ENCODE measurements at regions not wholly inside any gene's neighbourhood (a gene's known extent, or its start where the extent isn't known, plus 50 kb on each side); places are given as distances from the start of the nearest gene placed in this dataset.

GRCh38 chr1:181264821-181265220, 176.3 kb downstream of the IER5 start:
- H3K4me3 ChIP-seq (ENCODE audit: low read length in 3 of 3), result no peak overlapping the region
- H3K9ac ChIP-seq (ENCODE audit: low read depth in 1 of 3, low read length in 3 of 3), result no peak overlapping the region
- H3K9me3 ChIP-seq (ENCODE audit: control insufficient read depth in 3 of 3, low read length in 3 of 3), result no peaks in the 10 kb centered on the region
- H3K4me1 ChIP-seq (ENCODE audit: control insufficient read depth in 3 of 3, insufficient read depth in 3 of 3, low read length in 3 of 3), result no peaks in the 10 kb centered on the region
- H3K36me3 ChIP-seq (ENCODE audit: control insufficient read depth in 3 of 3, insufficient read depth in 3 of 3, low read length in 3 of 3), result no peaks in the 10 kb centered on the region
- H3K27me3 ChIP-seq (ENCODE audit: control insufficient read depth in 3 of 3, insufficient read depth in 3 of 3, low read length in 3 of 3), result peaks cover 0 to 9% (median 3%) of the 10 kb centered on the region in 3 donors
- no peak overlapping the region for H3K27ac ChIP-seq (ENCODE audit: low read depth, low read length)

- Histone ChIP-seq H3K4me1 (ENCODE audit: control insufficient read depth in 3 of 3, insufficient read depth in 3 of 3, low read length in 3 of 3) (no peaks in the 10 kb centered on the region), H3K27ac (ENCODE audit: low read depth, low read length) (no peak overlapping the region), H3K36me3 (ENCODE audit: control insufficient read depth in 3 of 3, insufficient read depth in 3 of 3, low read length in 3 of 3) (no peaks in the 10 kb centered on the region), H3K4me3 (ENCODE audit: low read length in 3 of 3) (no peak overlapping the region), H3K27me3 (ENCODE audit: control insufficient read depth in 3 of 3, insufficient read depth in 3 of 3, low read length in 3 of 3) (no peaks in the 10 kb centered on the region), H3K9ac (ENCODE audit: low read depth in 1 of 3, low read length in 3 of 3) (no peak overlapping the region), H3K9me3 (ENCODE audit: control insufficient read depth in 3 of 3, low read length in 3 of 3) (peaks cover 0 to 4% (median 2%) of the 10 kb centered on the region in 3 donors)
Measured at GRCh38 chr1:181284978-181285377, 196.5 kb downstream of the IER5 start.

- Histone ChIP-seq H3K4me3 (ENCODE audit: low read length in 3 of 3) (no peak overlapping the region), H3K27me3 (ENCODE audit: control insufficient read depth in 3 of 3, insufficient read depth in 3 of 3, low read length in 3 of 3) (peaks cover 0 to 4% (median 3%) of the 10 kb centered on the region in 3 donors), H3K27ac (ENCODE audit: low read depth, low read length) (no peak overlapping the region), H3K9ac (ENCODE audit: low read depth in 1 of 3, low read length in 3 of 3) (no peak overlapping the region), H3K4me1 (ENCODE audit: control insufficient read depth in 3 of 3, insufficient read depth in 3 of 3, low read length in 3 of 3) (no peaks in the 10 kb centered on the region), H3K9me3 (ENCODE audit: control insufficient read depth in 3 of 3, low read length in 3 of 3) (no peaks in the 10 kb centered on the region), H3K36me3 (ENCODE audit: control insufficient read depth in 3 of 3, insufficient read depth in 3 of 3, low read length in 3 of 3) (no peaks in the 10 kb centered on the region)
Measured at GRCh38 chr1:181295217-181295616, 188.1 kb upstream of the CACNA1E start.

- Histone ChIP-seq H3K36me3 (ENCODE audit: control insufficient read depth in 3 of 3, insufficient read depth in 3 of 3, low read length in 3 of 3) (no peaks in the 10 kb centered on the region), H3K9ac (ENCODE audit: low read depth in 1 of 3, low read length in 3 of 3) (no peak overlapping the region), H3K27ac (ENCODE audit: low read depth, low read length) (no peak overlapping the region), H3K9me3 (ENCODE audit: control insufficient read depth in 3 of 3, low read length in 3 of 3) (no peaks in the 10 kb centered on the region), H3K4me3 (ENCODE audit: low read length in 3 of 3) (no peak overlapping the region), H3K4me1 (ENCODE audit: control insufficient read depth in 3 of 3, insufficient read depth in 3 of 3, low read length in 3 of 3) (no peaks in the 10 kb centered on the region), H3K27me3 (ENCODE audit: control insufficient read depth in 3 of 3, insufficient read depth in 3 of 3, low read length in 3 of 3) (peaks cover 0 to 4% (median 2%) of the 10 kb centered on the region in 3 donors)
Measured at GRCh38 chr1:181296180-181296579, 187.1 kb upstream of the CACNA1E start.

GRCh38 chr1:181308098-181308497, 175.2 kb upstream of the CACNA1E start:
- H3K9me3 ChIP-seq (ENCODE audit: control insufficient read depth in 3 of 3, low read length in 3 of 3), result no peaks in the 10 kb centered on the region
- H3K27ac ChIP-seq (ENCODE audit: low read depth, low read length), result no peak overlapping the region
- peaks cover 8 to 11% (median 8%) of the 10 kb centered on the region in 3 donors for H3K27me3 ChIP-seq (ENCODE audit: control insufficient read depth in 3 of 3, insufficient read depth in 3 of 3, low read length in 3 of 3)
- H3K36me3 ChIP-seq (ENCODE audit: control insufficient read depth in 3 of 3, insufficient read depth in 3 of 3, low read length in 3 of 3), result no peaks in the 10 kb centered on the region
- no peak overlapping the region for H3K4me3 ChIP-seq (ENCODE audit: low read length in 3 of 3)
- no peak overlapping the region for H3K9ac ChIP-seq (ENCODE audit: low read depth in 1 of 3, low read length in 3 of 3)
- H3K4me1 ChIP-seq (ENCODE audit: control insufficient read depth in 3 of 3, insufficient read depth in 3 of 3, low read length in 3 of 3), result no peaks in the 10 kb centered on the region

DNA sequence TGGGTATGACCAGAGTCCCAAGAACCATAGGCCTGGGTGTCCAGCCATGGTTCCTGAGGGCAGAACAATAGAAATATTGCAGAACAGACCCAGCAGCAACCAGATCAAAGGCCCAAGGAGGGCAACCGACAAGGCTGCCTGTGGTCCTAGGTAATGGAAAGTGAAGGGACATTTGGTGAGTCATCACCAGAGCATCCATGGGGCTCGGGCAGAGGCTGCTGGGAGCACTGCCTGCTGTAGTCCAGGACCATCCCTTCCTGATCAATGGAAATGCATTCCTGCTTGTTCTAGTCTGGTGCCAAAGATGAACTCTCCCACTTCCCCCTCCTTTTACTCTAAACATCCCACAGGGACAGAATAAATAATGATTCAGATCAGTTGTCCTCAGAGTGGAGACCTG, 172.8 kb upstream of the CACNA1E start:
- no peak overlapping the region for H3K4me3 ChIP-seq (ENCODE audit: low read length in 3 of 3)
- H3K4me1 ChIP-seq (ENCODE audit: control insufficient read depth in 3 of 3, insufficient read depth in 3 of 3, low read length in 3 of 3), result no peaks in the 10 kb centered on the region
- no peak overlapping the region for H3K9ac ChIP-seq (ENCODE audit: low read depth in 1 of 3, low read length in 3 of 3)
- peaks cover 22 to 33% (median 27%) of the 10 kb centered on the region in 3 donors for H3K27me3 ChIP-seq (ENCODE audit: control insufficient read depth in 3 of 3, insufficient read depth in 3 of 3, low read length in 3 of 3)
- no peaks in the 10 kb centered on the region for H3K9me3 ChIP-seq (ENCODE audit: control insufficient read depth in 3 of 3, low read length in 3 of 3)
- H3K27ac ChIP-seq (ENCODE audit: low read depth, low read length), result no peak overlapping the region
- no peaks in the 10 kb centered on the region for H3K36me3 ChIP-seq (ENCODE audit: control insufficient read depth in 3 of 3, insufficient read depth in 3 of 3, low read length in 3 of 3)

DNA sequence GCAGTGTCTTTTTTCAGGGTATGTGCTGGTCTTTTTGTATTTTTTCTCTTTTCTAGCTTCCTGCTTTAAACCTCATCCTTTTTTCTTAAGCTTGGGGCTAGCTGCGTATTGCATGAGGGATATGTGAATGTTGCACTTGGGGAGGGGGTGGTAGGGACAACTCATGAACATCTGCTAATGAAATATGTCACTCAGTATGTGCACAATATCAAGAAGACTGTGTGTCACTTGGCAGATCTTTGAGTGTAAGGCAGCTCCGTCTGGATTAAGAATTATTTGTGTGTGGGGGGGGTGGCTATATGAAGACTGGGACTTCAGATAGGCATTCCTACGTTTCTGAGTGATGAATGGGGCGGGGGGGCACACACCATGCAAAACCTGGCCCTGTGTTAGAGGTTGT, 170.4 kb upstream of the CACNA1E start:
- H3K27me3 ChIP-seq (ENCODE audit: control insufficient read depth in 3 of 3, insufficient read depth in 3 of 3, low read length in 3 of 3), result peaks cover 41 to 54% (median 42%) of the 10 kb centered on the region in 3 donors

GRCh38 chr1:181313466-181313865, 169.9 kb upstream of the CACNA1E start:
- Histone ChIP-seq H3K27ac (ENCODE audit: low read depth, low read length) (no peak overlapping the region), H3K27me3 (ENCODE audit: control insufficient read depth in 3 of 3, insufficient read depth in 3 of 3, low read length in 3 of 3) (peaks cover 44 to 59% (median 47%) of the 10 kb centered on the region in 3 donors), H3K36me3 (ENCODE audit: control insufficient read depth in 3 of 3, insufficient read depth in 3 of 3, low read length in 3 of 3) (no peaks in the 10 kb centered on the region), H3K9me3 (ENCODE audit: control insufficient read depth in 3 of 3, low read length in 3 of 3) (no peaks in the 10 kb centered on the region), H3K4me3 (ENCODE audit: low read length in 3 of 3) (no peak overlapping the region), H3K4me1 (ENCODE audit: control insufficient read depth in 3 of 3, insufficient read depth in 3 of 3, low read length in 3 of 3) (peaks cover 0 to 6% (median 4%) of the 10 kb centered on the region in 3 donors), H3K9ac (ENCODE audit: low read depth in 1 of 3, low read length in 3 of 3) (no peak overlapping the region)

More for the DNA sequence above, 170.4 kb upstream of the CACNA1E start:
- Histone ChIP-seq H3K9me3 (ENCODE audit: control insufficient read depth in 3 of 3, low read length in 3 of 3) (no peaks in the 10 kb centered on the region), H3K9ac (ENCODE audit: low read depth in 1 of 3, low read length in 3 of 3) (no peak overlapping the region), H3K4me1 (ENCODE audit: control insufficient read depth in 3 of 3, insufficient read depth in 3 of 3, low read length in 3 of 3) (peaks cover 0 to 1% (median under 1%) of the 10 kb centered on the region in 3 donors), H3K27ac (ENCODE audit: low read depth, low read length) (no peak overlapping the region), H3K4me3 (ENCODE audit: low read length in 3 of 3) (no peak overlapping the region), H3K36me3 (ENCODE audit: control insufficient read depth in 3 of 3, insufficient read depth in 3 of 3, low read length in 3 of 3) (no peaks in the 10 kb centered on the region)

- Histone ChIP-seq H3K9ac (ENCODE audit: low read depth in 1 of 3, low read length in 3 of 3) (no peak overlapping the region), H3K4me3 (ENCODE audit: low read length in 3 of 3) (no peak overlapping the region), H3K9me3 (ENCODE audit: control insufficient read depth in 3 of 3, low read length in 3 of 3) (no peaks in the 10 kb centered on the region), H3K4me1 (ENCODE audit: control insufficient read depth in 3 of 3, insufficient read depth in 3 of 3, low read length in 3 of 3) (peaks cover 3 to 12% (median 4%) of the 10 kb centered on the region in 3 donors), H3K27ac (ENCODE audit: low read depth, low read length) (no peak overlapping the region), H3K27me3 (ENCODE audit: control insufficient read depth in 3 of 3, insufficient read depth in 3 of 3, low read length in 3 of 3) (peaks cover 50 to 65% (median 52%) of the 10 kb centered on the region in 3 donors), H3K36me3 (ENCODE audit: control insufficient read depth in 3 of 3, insufficient read depth in 3 of 3, low read length in 3 of 3) (no peaks in the 10 kb centered on the region)
Measured at GRCh38 chr1:181314010-181314409, 169.3 kb upstream of the CACNA1E start.

DNA sequence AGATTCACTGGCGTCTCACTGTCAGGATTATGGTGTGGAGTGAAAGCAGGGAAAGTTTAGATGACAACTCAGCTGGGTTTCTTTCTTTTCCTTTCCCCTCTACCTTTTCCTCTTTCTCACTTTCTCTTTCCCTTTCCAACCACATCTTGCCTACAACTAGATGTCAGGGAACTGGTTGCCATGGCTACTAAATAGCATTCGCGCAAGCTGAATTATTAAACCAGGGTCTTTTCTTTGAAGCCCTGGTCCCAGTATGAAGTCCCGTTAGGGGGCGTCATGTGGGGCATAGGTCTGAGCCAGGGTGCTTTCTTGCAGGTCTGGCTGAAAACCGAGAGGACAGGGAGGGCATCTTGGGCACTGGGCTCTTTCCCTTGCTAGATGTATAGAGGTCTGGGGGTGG, 168.4 kb upstream of the CACNA1E start:
- Histone ChIP-seq H3K36me3 (ENCODE audit: control insufficient read depth in 3 of 3, insufficient read depth in 3 of 3, low read length in 3 of 3) (no peaks in the 10 kb centered on the region), H3K4me1 (ENCODE audit: control insufficient read depth in 3 of 3, insufficient read depth in 3 of 3, low read length in 3 of 3) (peaks cover 3 to 15% (median 4%) of the 10 kb centered on the region in 3 donors), H3K9me3 (ENCODE audit: control insufficient read depth in 3 of 3, low read length in 3 of 3) (no peaks in the 10 kb centered on the region), H3K9ac (ENCODE audit: low read depth in 1 of 3, low read length in 3 of 3) (no peak overlapping the region), H3K27ac (ENCODE audit: low read depth, low read length) (no peak overlapping the region), H3K27me3 (ENCODE audit: control insufficient read depth in 3 of 3, insufficient read depth in 3 of 3, low read length in 3 of 3) (peaks cover 59 to 70% (median 62%) of the 10 kb centered on the region in 3 donors), H3K4me3 (ENCODE audit: low read length in 3 of 3) (no peak overlapping the region)

Data from skeletal muscle tissue (tissue), 3 donors.